HTR-8/SVneo (cell line): ENCODE measurements at regions not wholly inside any gene's neighbourhood (a gene's known extent, or its start where the extent isn't known, plus 50 kb on each side); places are given as distances from the start of the nearest gene placed in this dataset.

Experiments used
- DNase-seq: peaks from one replicate; pipeline ENCODE4 v3.0.0; 2011; ENCODE audit warnings: low spot score, mixed read lengths; ENCODE audit not compliant: insufficient read length
- FAIRE-seq: peaks from 2 replicates; lab custom pipeline; 2011; peaks lifted over from hg19 to GRCh38; lab: Jason Lieb, UNC

- DNase-seq (no peak), FAIRE-seq (no peak)
Measured at GRCh38 chr10:36650274-36650673, 475.1 kb upstream of the ANKRD30A start.

- FAIRE-seq (no peak), DNase-seq (no peak)
Measured at GRCh38 chr10:36647540-36647939, 477.9 kb upstream of the ANKRD30A start.

- DNase-seq (no peak), FAIRE-seq (no peak)
Measured at GRCh38 chr10:36640626-36641025, 484.8 kb upstream of the ANKRD30A start.

GRCh38 chr10:36638462-36639155, 486.8 kb upstream of the ANKRD30A start:
- DNase-seq: no peak
- no peak for FAIRE-seq

- FAIRE-seq (no peak), DNase-seq (no peak)
Measured at GRCh38 chr10:36636879-36637278, 488.5 kb upstream of the ANKRD30A start.

GRCh38 chr10:36636285-36636839, 489.0 kb upstream of the ANKRD30A start:
- FAIRE-seq (no peak), DNase-seq (no peak)

GRCh38 chr10:36634916-36635315, 490.5 kb upstream of the ANKRD30A start:
- no peak for FAIRE-seq
- DNase-seq: peak; percentile 27

GRCh38 chr10:36630267-36630666, 495.1 kb upstream of the ANKRD30A start:
- DNase-seq (no peak), FAIRE-seq (peak; percentile 66)

- DNase-seq (no peak), FAIRE-seq (no peak)
Measured at GRCh38 chr10:36629476-36629875, 495.9 kb upstream of the ANKRD30A start.

GRCh38 chr10:36624551-36625100, 500.8 kb upstream of the ANKRD30A start:
- DNase-seq (no peak), FAIRE-seq (no peak)

GRCh38 chr10:36621346-36621745, 504.1 kb upstream of the ANKRD30A start:
- DNase-seq (no peak), FAIRE-seq (no peak)

GRCh38 chr10:36612436-36612835, 513.0 kb upstream of the ANKRD30A start:
- FAIRE-seq: no peak
- DNase-seq: no peak

GRCh38 chr10:36608866-36609265, 516.5 kb upstream of the ANKRD30A start:
- FAIRE-seq (no peak), DNase-seq (no peak)

- DNase-seq: peak; percentile 26
- FAIRE-seq: no peak
Measured at GRCh38 chr10:36608251-36608650, 517.1 kb upstream of the ANKRD30A start.

GRCh38 chr10:36606234-36606839, 519.1 kb upstream of the ANKRD30A start:
- DNase-seq: no peak
- FAIRE-seq: no peak

- DNase-seq (no peak), FAIRE-seq (no peak)
Measured at GRCh38 chr10:36604316-36604715, 521.1 kb upstream of the ANKRD30A start.

GRCh38 chr10:36603688-36604087, 521.7 kb upstream of the ANKRD30A start:
- no peak for FAIRE-seq

GRCh38 chr10:36602374-36602773, 523.0 kb upstream of the ANKRD30A start:
- DNase-seq: peak; percentile 23

More at GRCh38 chr10:36603688-36604087, 521.7 kb upstream of the ANKRD30A start:
- DNase-seq: no peak

GRCh38 chr10:36597756-36598320, 527.6 kb upstream of the ANKRD30A start:
- DNase-seq (no peak), FAIRE-seq (no peak)

More at GRCh38 chr10:36602374-36602773, 523.0 kb upstream of the ANKRD30A start:
- FAIRE-seq: no peak

GRCh38 chr10:36592964-36593363, 532.4 kb upstream of the ANKRD30A start:
- DNase-seq (no peak), FAIRE-seq (no peak)

GRCh38 chr10:36591436-36591835, 534.0 kb upstream of the ANKRD30A start:
- no peak for DNase-seq
- FAIRE-seq: no peak
